CD4-positive, CD25-positive, alpha-beta regulatory T cell (primary cell): ENCODE measurements at regions not wholly inside any gene's neighbourhood (a gene's known extent, or its start where the extent isn't known, plus 50 kb on each side); places are given as distances from the start of the nearest gene placed in this dataset.

Experiments
- ATAC-seq, 2 donors: fragments of 150-1000 bp; cut with Tn5 transposase; one replicate each; pipeline ENCODE4 v1.10.0; 2021; ENCODE audit warnings: low read depth in 2 of 2, moderate number of reproducible peaks in 2 of 2, moderate library complexity in 1 of 2
- DNase-seq, 3 donors: peaks; one replicate each; pipeline versions ENCODE4 v3.0.0 to v3.0.0-alpha.2; 2012 to 2022; ENCODE audit warnings: mixed read lengths in 1 of 3
- H3K27ac ChIP-seq: one replicate; pipeline ENCODE4 v1.7.0; 2013; ENCODE audit warnings: mild to moderate bottlenecking, low read length; ENCODE audit not compliant: insufficient read depth, poor library complexity, severe bottlenecking
- H3K27me3 ChIP-seq: one replicate; pipeline ENCODE4 v1.7.0; 2013; ENCODE audit warnings: low read length; ENCODE audit not compliant: control insufficient read depth, insufficient read depth
- H3K36me3 ChIP-seq: one replicate; pipeline ENCODE4 v1.7.0; 2013; ENCODE audit warnings: mild to moderate bottlenecking, low read length, moderate library complexity; ENCODE audit not compliant: control insufficient read depth, insufficient read depth
- H3K4me1 ChIP-seq: 2 replicates; pipeline ENCODE4 v1.7.0; 2013; ENCODE audit warnings: mild to moderate bottlenecking, low read length; ENCODE audit not compliant: insufficient read depth, control insufficient read depth, poor library complexity, severe bottlenecking
- H3K4me3 ChIP-seq: one replicate; pipeline ENCODE4 v1.7.0; 2013; ENCODE audit warnings: low read depth, mild to moderate bottlenecking, low read length, moderate library complexity
- H3K9me3 ChIP-seq, 2 experiments: 1 replicate in 1 of 2; 2 replicates in 1 of 2; pipeline ENCODE4 v1.7.0; 2013; ENCODE audit warnings: low read length in 2 of 2, mild to moderate bottlenecking in 1 of 2, moderate library complexity in 1 of 2; ENCODE audit not compliant: control insufficient read depth in 2 of 2
- H3K27ac Mint-ChIP-seq, 3 donors: one replicate each; pipeline ENCODE4 v1.8.0; 2020 to 2022; ENCODE audit warnings: mild to moderate bottlenecking in 3 of 3, mixed read lengths in 3 of 3, moderate library complexity in 2 of 3
- H3K27me3 Mint-ChIP-seq: one replicate; pipeline ENCODE4 v1.8.0; 2022; ENCODE audit warnings: mild to moderate bottlenecking, mixed read lengths
- H3K36me3 Mint-ChIP-seq: one replicate; pipeline ENCODE4 v1.8.0; 2020; ENCODE audit warnings: mixed read lengths
- H3K4me1 Mint-ChIP-seq, 4 donors: one replicate each; pipeline ENCODE4 v1.8.0; 2020 to 2022; ENCODE audit warnings: mixed read lengths in 4 of 4, mild to moderate bottlenecking in 1 of 4
- H3K4me3 Mint-ChIP-seq, 4 donors: one replicate each; pipeline ENCODE4 v1.8.0; 2020 to 2022; ENCODE audit warnings: mild to moderate bottlenecking in 4 of 4, mixed read lengths in 4 of 4, moderate library complexity in 3 of 4
- H3K9me3 Mint-ChIP-seq, 7 donors: one replicate each; pipeline ENCODE4 v1.8.0; 2020 to 2022; ENCODE audit warnings: mixed read lengths in 7 of 7, mild to moderate bottlenecking in 3 of 7, moderate library complexity in 2 of 7

DNA sequence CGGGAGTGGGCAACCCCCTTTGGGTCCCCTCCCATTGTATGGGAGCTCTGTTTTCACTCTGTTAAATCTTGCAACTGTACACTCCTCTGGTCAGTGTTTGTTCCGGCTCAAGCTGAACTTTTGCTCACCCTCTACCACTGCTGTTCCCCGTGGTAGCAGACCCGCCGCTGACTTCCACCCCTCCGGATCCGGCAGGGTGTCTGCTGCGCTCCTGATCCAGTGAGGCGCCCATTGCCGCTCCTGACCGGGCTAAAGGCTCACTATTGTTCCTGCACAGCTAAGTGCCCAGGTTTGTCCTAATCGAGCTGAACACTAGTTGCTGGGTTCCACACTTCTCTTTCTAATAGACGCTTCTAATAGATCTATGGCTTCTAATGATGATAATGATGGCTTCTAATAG lies 488.6 kb downstream of the MRPL39 start:
- no peaks in the 10 kb centered on the region for H3K27me3 Mint-ChIP-seq
- no peak overlapping the region for H3K27ac Mint-ChIP-seq
- H3K9me3 Mint-ChIP-seq = peaks cover 0 to 8% (median 0%) of the 10 kb centered on the region in 7 donors
- no peaks in the 10 kb centered on the region for H3K36me3 Mint-ChIP-seq
- ATAC-seq (no peak), DNase-seq (no peak)
- Histone ChIP-seq H3K4me3 (no peak overlapping the region), H3K4me1 (no peaks in the 10 kb centered on the region), H3K27me3 (no peaks in the 10 kb centered on the region), H3K9me3 (no peaks in the 10 kb centered on the region), H3K27ac (no peak overlapping the region), H3K36me3 (no peaks in the 10 kb centered on the region)
- no peak overlapping the region for H3K4me3 Mint-ChIP-seq
- no peaks in the 10 kb centered on the region for H3K4me1 Mint-ChIP-seq

DNA sequence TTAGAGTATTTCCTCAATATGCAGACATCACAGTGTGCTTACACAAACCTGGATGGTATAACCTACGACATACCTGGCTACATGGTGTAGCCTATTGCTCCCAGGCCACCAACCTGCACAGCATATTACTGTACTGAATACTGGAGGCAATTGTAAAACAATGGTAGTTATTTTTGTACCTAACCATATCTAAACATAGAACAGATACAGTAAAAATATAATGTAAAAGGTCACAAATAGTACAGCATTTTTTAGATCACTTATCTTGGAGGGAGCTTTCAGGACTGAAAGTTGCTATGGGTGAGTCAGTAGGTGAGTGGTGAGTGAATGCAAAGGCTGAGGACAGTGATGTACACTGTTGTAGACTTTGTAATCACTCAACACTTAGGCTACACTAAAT lies 492.3 kb downstream of the MRPL39 start:
- no peaks in the 10 kb centered on the region for H3K4me1 ChIP-seq
- H3K27ac ChIP-seq = no peak overlapping the region
- H3K36me3 ChIP-seq = no peaks in the 10 kb centered on the region
- H3K4me1 Mint-ChIP-seq = no peaks in the 10 kb centered on the region
- H3K4me3 ChIP-seq = no peak overlapping the region
- no peak overlapping the region for H3K4me3 Mint-ChIP-seq
- no peaks in the 10 kb centered on the region for H3K27me3 ChIP-seq
- H3K9me3 ChIP-seq = no peaks in the 10 kb centered on the region
- no peaks in the 10 kb centered on the region for H3K27me3 Mint-ChIP-seq
- no peaks in the 10 kb centered on the region for H3K36me3 Mint-ChIP-seq
- peaks cover 0 to 7% (median 2%) of the 10 kb centered on the region in 7 donors for H3K9me3 Mint-ChIP-seq
- no peak for DNase-seq
- no peak for ATAC-seq
- no peak overlapping the region for H3K27ac Mint-ChIP-seq

GRCh38 chr21:25107708-25108107 lies 499.6 kb downstream of the MRPL39 start:
- Mint-ChIP-seq H3K4me1 (no peaks in the 10 kb centered on the region), H3K9me3 (peaks cover 0 to 7% (median 4%) of the 10 kb centered on the region in 7 donors), H3K36me3 (no peaks in the 10 kb centered on the region), H3K27ac (no peak overlapping the region), H3K27me3 (no peaks in the 10 kb centered on the region), H3K4me3 (no peak overlapping the region)
- DNase-seq = no peak
- Histone ChIP-seq H3K4me3 (no peak overlapping the region), H3K9me3 (no peaks in the 10 kb centered on the region), H3K36me3 (no peaks in the 10 kb centered on the region), H3K27ac (no peak overlapping the region), H3K27me3 (no peaks in the 10 kb centered on the region), H3K4me1 (no peaks in the 10 kb centered on the region)
- ATAC-seq = no peak

DNA sequence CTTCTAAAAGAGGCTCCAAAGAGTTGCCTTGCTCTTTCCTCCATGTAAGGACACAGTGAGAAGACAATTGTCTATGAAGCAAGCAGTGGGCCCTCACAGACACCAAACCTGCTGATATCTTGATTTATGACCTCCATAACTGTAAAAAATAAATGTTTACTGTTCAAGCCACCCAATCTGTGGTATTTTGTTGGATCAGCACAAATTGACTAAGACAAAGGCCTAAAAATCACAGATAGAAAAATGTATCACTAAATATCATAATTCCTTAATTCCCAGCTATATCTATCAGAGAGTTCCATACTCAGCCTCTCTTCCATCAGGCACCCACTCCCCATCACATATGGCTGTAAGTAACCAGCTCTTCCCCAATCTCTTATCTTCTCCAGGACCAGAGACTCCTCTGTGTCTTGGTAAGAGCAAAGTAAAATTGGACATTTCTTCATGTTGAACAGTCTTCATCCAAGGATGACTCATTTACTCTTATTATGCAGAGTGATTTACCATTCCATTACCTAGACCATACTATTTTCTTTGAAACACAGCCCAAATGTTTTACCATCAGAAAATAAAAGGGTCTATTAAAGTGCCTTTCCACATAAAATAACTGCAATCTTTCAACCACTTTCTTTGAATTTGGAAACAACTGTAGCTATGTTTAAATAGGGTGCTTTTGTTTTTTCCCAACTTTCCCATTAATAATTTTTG lies 503.6 kb downstream of the MRPL39 start:
- Histone ChIP-seq H3K36me3 (no peaks in the 10 kb centered on the region), H3K27me3 (no peaks in the 10 kb centered on the region), H3K9me3 (no peaks in the 10 kb centered on the region), H3K27ac (no peak overlapping the region), H3K4me3 (no peak overlapping the region), H3K4me1 (no peaks in the 10 kb centered on the region)
- DNase-seq = no peak
- no peaks in the 10 kb centered on the region for H3K36me3 Mint-ChIP-seq
- H3K27ac Mint-ChIP-seq = no peak overlapping the region
- peaks cover 0 to 5% (median 4%) of the 10 kb centered on the region in 7 donors for H3K9me3 Mint-ChIP-seq
- no peaks in the 10 kb centered on the region for H3K4me1 Mint-ChIP-seq
- H3K4me3 Mint-ChIP-seq = no peak overlapping the region
- ATAC-seq = no peak
- no peaks in the 10 kb centered on the region for H3K27me3 Mint-ChIP-seq

DNA sequence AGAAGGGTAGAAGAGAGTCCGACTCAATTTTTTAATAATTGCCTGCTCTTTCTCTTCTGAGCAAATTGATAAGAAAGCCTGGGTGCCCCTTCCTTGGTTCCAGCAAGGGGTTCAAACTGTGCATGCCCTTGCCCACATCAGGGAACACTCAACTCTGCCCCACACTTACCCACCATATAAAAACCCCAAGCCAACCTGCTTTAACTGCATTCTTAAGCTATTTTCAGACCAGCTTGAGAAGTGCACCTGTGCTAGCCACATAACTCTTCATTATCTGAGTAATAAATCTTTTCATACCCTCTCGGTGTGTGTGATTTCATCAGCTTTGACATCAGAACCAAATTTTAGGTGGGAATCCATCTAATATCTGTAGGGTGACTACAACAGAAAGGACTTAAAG lies 509.6 kb downstream of the MRPL39 start:
- ATAC-seq = no peak
- Histone ChIP-seq H3K27me3 (no peaks in the 10 kb centered on the region), H3K27ac (no peak overlapping the region), H3K4me3 (no peak overlapping the region), H3K36me3 (no peaks in the 10 kb centered on the region), H3K9me3 (no peaks in the 10 kb centered on the region), H3K4me1 (no peaks in the 10 kb centered on the region)
- no peak for DNase-seq
- Mint-ChIP-seq H3K4me1 (no peaks in the 10 kb centered on the region), H3K27me3 (no peaks in the 10 kb centered on the region), H3K27ac (no peak overlapping the region), H3K9me3 (peaks cover 0 to 4% (median 1%) of the 10 kb centered on the region in 7 donors), H3K4me3 (no peak overlapping the region), H3K36me3 (no peaks in the 10 kb centered on the region)

DNA sequence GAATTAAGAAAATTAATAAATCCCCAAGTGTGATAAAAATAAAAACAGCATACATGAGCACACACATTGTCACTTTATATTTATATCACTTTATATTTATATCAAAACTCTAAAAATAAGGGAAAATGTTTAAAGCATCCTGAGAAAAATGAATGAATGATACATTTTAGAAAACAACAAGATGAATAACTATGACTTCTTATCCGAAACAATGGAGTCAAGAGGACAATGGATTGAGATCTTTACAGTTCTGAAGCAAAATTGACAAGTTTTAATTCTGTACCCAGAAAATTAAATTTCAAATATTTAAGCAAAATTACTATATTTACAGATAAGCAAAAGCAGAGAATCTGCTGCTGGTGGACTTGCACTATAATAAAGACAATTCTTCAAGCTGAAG lies 512.6 kb downstream of the MRPL39 start:
- Mint-ChIP-seq H3K9me3 (peaks cover 0 to 6% (median 1%) of the 10 kb centered on the region in 7 donors), H3K36me3 (no peaks in the 10 kb centered on the region), H3K4me3 (no peak overlapping the region), H3K4me1 (no peaks in the 10 kb centered on the region), H3K27ac (no peak overlapping the region), H3K27me3 (no peaks in the 10 kb centered on the region)
- no peak overlapping the region for H3K4me3 ChIP-seq
- H3K36me3 ChIP-seq = no peaks in the 10 kb centered on the region
- DNase-seq (no peak), ATAC-seq (no peak)
- no peaks in the 10 kb centered on the region for H3K27me3 ChIP-seq
- H3K27ac ChIP-seq = no peak overlapping the region
- H3K9me3 ChIP-seq = no peaks in the 10 kb centered on the region
- no peaks in the 10 kb centered on the region for H3K4me1 ChIP-seq

DNA sequence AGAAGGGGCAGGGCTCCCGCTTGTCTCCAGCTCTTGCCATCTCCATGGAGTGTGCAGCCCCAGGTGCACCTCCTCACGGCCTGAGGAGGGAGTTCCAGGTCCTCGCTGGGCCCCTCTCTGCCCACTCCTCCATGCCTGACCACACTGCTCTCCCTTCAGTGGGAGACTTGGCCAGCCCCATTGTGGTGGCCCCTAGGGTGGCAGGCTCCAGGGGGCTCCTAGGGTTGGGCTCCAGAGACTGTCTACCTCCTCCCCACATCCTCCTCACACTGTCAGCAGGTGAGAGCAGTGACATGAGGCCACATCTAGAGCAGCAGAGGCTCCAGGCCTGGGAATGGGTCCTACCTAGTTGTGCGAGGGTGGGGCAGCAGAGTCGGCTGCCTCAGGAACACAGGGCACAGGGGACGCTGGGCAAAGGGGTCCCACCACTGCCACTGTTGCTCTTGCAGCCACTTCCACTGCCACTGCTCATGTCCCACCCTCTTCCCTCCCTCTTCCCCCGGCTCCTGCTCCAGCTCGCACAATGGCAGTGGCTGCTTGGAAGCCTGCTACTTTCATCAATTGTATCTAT lies 514.8 kb downstream of the MRPL39 start:
- Histone ChIP-seq H3K4me3 (no peak overlapping the region), H3K36me3 (no peaks in the 10 kb centered on the region), H3K27me3 (no peaks in the 10 kb centered on the region), H3K9me3 (no peaks in the 10 kb centered on the region), H3K27ac (no peak overlapping the region), H3K4me1 (no peaks in the 10 kb centered on the region)
- no peak overlapping the region for H3K4me3 Mint-ChIP-seq
- H3K36me3 Mint-ChIP-seq = no peaks in the 10 kb centered on the region
- H3K27ac Mint-ChIP-seq = no peak overlapping the region
- ATAC-seq (no peak), DNase-seq (no peak)
- H3K27me3 Mint-ChIP-seq = no peaks in the 10 kb centered on the region
- no peaks in the 10 kb centered on the region for H3K4me1 Mint-ChIP-seq
- H3K9me3 Mint-ChIP-seq = peaks cover 0 to 6% (median 1%) of the 10 kb centered on the region in 7 donors

GRCh38 chr21:25081096-25081495 lies 526.2 kb downstream of the MRPL39 start:
- Histone ChIP-seq H3K36me3 (no peaks in the 10 kb centered on the region), H3K27ac (no peak overlapping the region), H3K4me1 (no peaks in the 10 kb centered on the region), H3K27me3 (no peaks in the 10 kb centered on the region), H3K9me3 (no peaks in the 10 kb centered on the region), H3K4me3 (no peak overlapping the region)
- Mint-ChIP-seq H3K9me3 (peaks cover 0 to 7% (median 1%) of the 10 kb centered on the region in 7 donors), H3K27me3 (no peaks in the 10 kb centered on the region), H3K4me1 (no peaks in the 10 kb centered on the region), H3K36me3 (no peaks in the 10 kb centered on the region), H3K4me3 (no peak overlapping the region), H3K27ac (no peak overlapping the region)
- ATAC-seq (no peak), DNase-seq (no peak)
